Mesothelial cell of epicardium (in vitro differentiated cells): ENCODE measurements at regions not wholly inside any gene's neighbourhood (a gene's known extent, or its start where the extent isn't known, plus 50 kb on each side); places are given as distances from the start of the nearest gene placed in this dataset.

Experiments used
- DNase-seq, 2 experiments: peaks; one replicate each; pipeline ENCODE4 v3.0.0; 2021; ENCODE audit warnings: low spot score in 2 of 2; ENCODE audit not compliant: unreplicated experiment in 2 of 2
- H3K27ac Mint-ChIP-seq: 2 replicates; pipeline ENCODE4 v1.8.0; 2021; ENCODE audit warnings: mixed read lengths
- H3K27me3 Mint-ChIP-seq: 2 replicates; pipeline ENCODE4 v1.8.0; 2021; ENCODE audit warnings: low read depth, mixed read lengths
- H3K36me3 Mint-ChIP-seq: 2 replicates; pipeline ENCODE4 v1.8.0; 2021; ENCODE audit warnings: mixed read lengths
- H3K4me1 Mint-ChIP-seq: 2 replicates; pipeline ENCODE4 v1.8.0; 2021; ENCODE audit warnings: mixed read lengths
- H3K4me3 Mint-ChIP-seq: 2 replicates; pipeline ENCODE4 v1.8.0; 2021; ENCODE audit warnings: mild to moderate bottlenecking, moderate library complexity, mixed read lengths
- H3K9me3 Mint-ChIP-seq: 2 replicates; pipeline ENCODE4 v1.8.0; 2021; ENCODE audit warnings: mixed read lengths
- CTCF ChIP-seq: fragments of 200-600 bp; sonication (generic); IDR thresholded peaks from one replicate; pipeline ENCODE4 v1.5.0; 2021; ENCODE audit warnings: antibody characterized with exemption; ENCODE audit not compliant: unreplicated experiment

- Mint-ChIP-seq H3K27ac (no peak overlapping the region), H3K9me3 (peaks cover 78% of the 10 kb centered on the region), H3K36me3 (no peaks in the 10 kb centered on the region), H3K27me3 (no peaks in the 10 kb centered on the region), H3K4me1 (no peaks in the 10 kb centered on the region), H3K4me3 (no peak overlapping the region)
- no peak for TF ChIP-seq CTCF
- DNase-seq, result no peak
These were observed 1541.1 kb downstream of the UQCRFS1 start for GRCh38 chr19:27671876-27672275.

- no peak for DNase-seq
- Mint-ChIP-seq H3K4me3 (no peak overlapping the region), H3K36me3 (no peaks in the 10 kb centered on the region), H3K9me3 (peaks cover 58% of the 10 kb centered on the region), H3K27ac (no peak overlapping the region), H3K4me1 (no peaks in the 10 kb centered on the region), H3K27me3 (no peaks in the 10 kb centered on the region)
- no peak for TF ChIP-seq CTCF
These were observed 1552.5 kb downstream of the UQCRFS1 start for GRCh38 chr19:27660428-27660827.

- Mint-ChIP-seq H3K27me3 (no peaks in the 10 kb centered on the region), H3K4me1 (no peaks in the 10 kb centered on the region), H3K9me3 (peaks cover 77% of the 10 kb centered on the region), H3K4me3 (no peak overlapping the region), H3K27ac (no peak overlapping the region), H3K36me3 (no peaks in the 10 kb centered on the region)
- TF ChIP-seq CTCF, result no peak
- no peak for DNase-seq
These were observed 1555.5 kb downstream of the UQCRFS1 start for GRCh38 chr19:27657271-27658051.

GRCh38 chr19:27654266-27654990 lies 1558.5 kb downstream of the UQCRFS1 start:
- no peak for DNase-seq
- Mint-ChIP-seq H3K4me1 (no peaks in the 10 kb centered on the region), H3K36me3 (no peaks in the 10 kb centered on the region), H3K9me3 (peaks cover 90% of the 10 kb centered on the region), H3K27ac (no peak overlapping the region), H3K27me3 (no peaks in the 10 kb centered on the region), H3K4me3 (no peak overlapping the region)
- TF ChIP-seq CTCF, result no peak

- DNase-seq, result no peak
- Mint-ChIP-seq H3K36me3 (no peaks in the 10 kb centered on the region), H3K4me3 (no peak overlapping the region), H3K27me3 (no peaks in the 10 kb centered on the region), H3K9me3 (peaks cover 94% of the 10 kb centered on the region), H3K27ac (no peak overlapping the region), H3K4me1 (no peaks in the 10 kb centered on the region)
- no peak for TF ChIP-seq CTCF
These were observed 1560.2 kb downstream of the UQCRFS1 start for GRCh38 chr19:27652796-27653195.
